Esophagus muscularis mucosa (tissue), 4 donors: ENCODE measurements at regions not wholly inside any gene's neighbourhood (a gene's known extent, or its start where the extent isn't known, plus 50 kb on each side); places are given as distances from the start of the nearest gene placed in this dataset.

Experiments
- CTCF ChIP-seq, 3 experiments: fragments of 200-600 bp in 2 of 3; fragments of 450-650 bp in 1 of 3; sonication (generic) in 2 of 3; IDR thresholded peaks; one replicate each; pipeline ENCODE4 v1.5.1; 2017 to 2019; ENCODE audit warnings: antibody characterized with exemption in 3 of 3, mild to moderate bottlenecking in 2 of 3, moderate library complexity in 1 of 3
- EP300 ChIP-seq: sonication (generic); formaldehyde crosslinking; IDR thresholded peaks from one replicate; pipeline ENCODE4 v1.6.1; 2017; ENCODE audit warnings: antibody characterized with exemption
- POLR2A ChIP-seq: fragments of 450-650 bp; IDR thresholded peaks from one replicate; pipeline ENCODE4 v1.6.1; 2017; ENCODE audit warnings: antibody characterized with exemption, moderate library complexity, mild to moderate bottlenecking, low read depth
- POLR2AphosphoS5 ChIP-seq, 2 donors: sonication (generic); formaldehyde crosslinking; IDR thresholded peaks; one replicate each; pipeline ENCODE4 v1.6.1; 2017; ENCODE audit warnings: antibody characterized with exemption in 2 of 2

GRCh38 chr18:39594206-39594605 lies 2028.6 kb upstream of the CELF4 start:
- TF ChIP-seq POLR2A (no peak), CTCF (IDR thresholded peaks at IDR 0.05) (no peak), POLR2AphosphoS5 (IDR thresholded peaks at IDR 0.05) (no peak), EP300 (no peak)
